Erythroblast (primary cell): ENCODE measurements at regions not wholly inside any gene's neighbourhood (a gene's known extent, or its start where the extent isn't known, plus 50 kb on each side); places are given as distances from the start of the nearest gene placed in this dataset.

ENCODE experiments used
- GATA1 ChIP-seq: IDR thresholded peaks from 2 replicates; pipeline ENCODE4 v1.6.1; 2011; ENCODE audit warnings: low read depth, mild to moderate bottlenecking, control low read depth, low read length, moderate library complexity
- POLR2A ChIP-seq: IDR thresholded peaks from 2 replicates; pipeline ENCODE4 v1.6.1; 2011; ENCODE audit warnings: mild to moderate bottlenecking, low read length

- TF ChIP-seq POLR2A (no peak), GATA1 (no peak)
Measured at GRCh38 chr21:36551731-36552433, 72.0 kb upstream of the CLDN14 start.
